SK-N-SH (cell line): ENCODE measurements at regions not wholly inside any gene's neighbourhood (a gene's known extent, or its start where the extent isn't known, plus 50 kb on each side); places are given as distances from the start of the nearest gene placed in this dataset.

Source experiments
- EP300 ChIP-seq, 2 experiments: IDR thresholded peaks; 2 replicates each; pipeline versions ENCODE4 v1.4.0 to v1.6.1; 2012; ENCODE audit warnings: borderline replicate concordance in 1 of 2, low read depth in 1 of 2, low read length in 1 of 2
- FOSL2 ChIP-seq: IDR thresholded peaks from 2 replicates; pipeline ENCODE4 v1.4.0; 2012; ENCODE audit warnings: low read depth, mild to moderate bottlenecking, moderate library complexity, borderline replicate concordance
- FOXJ3 ChIP-seq: sonication (generic); formaldehyde crosslinking; IDR thresholded peaks from 2 replicates; pipeline ENCODE4 v1.5.1; 2020; ENCODE audit warnings: mild to moderate bottlenecking, missing genetic modification reagents
- MXI1 ChIP-seq: IDR thresholded peaks from 2 replicates; pipeline ENCODE4 v1.6.1; 2012; ENCODE audit warnings: mild to moderate bottlenecking, low read depth, low read length, improper control_type of control experiment
- YY1 ChIP-seq: IDR thresholded peaks from 2 replicates; pipeline ENCODE4 v1.4.0; 2012; ENCODE audit warnings: low read depth, mild to moderate bottlenecking
- TF ChIP-seq, protein P1 (sequence below): fragments of 200-600 bp; sonication (generic); IDR thresholded peaks from 2 replicates; pipeline ENCODE4 v1.6.1; 2017; ENCODE audit warnings: antibody characterized with exemption, mild to moderate bottlenecking, moderate library complexity
- TF ChIP-seq, protein P2 (sequence below): IDR thresholded peaks from 2 replicates; pipeline ENCODE4 v1.4.0; 2012; ENCODE audit warnings: low read depth
- TF ChIP-seq, protein P3 (sequence below): fragments of 150-350 bp; IDR thresholded peaks from 2 replicates; pipeline ENCODE4 v1.6.1; 2017; ENCODE audit warnings: antibody characterized with exemption, low read length, low read depth, borderline replicate concordance
- TF ChIP-seq, protein P4 (sequence below): IDR thresholded peaks from 2 replicates; pipeline ENCODE4; 2012

DNA sequence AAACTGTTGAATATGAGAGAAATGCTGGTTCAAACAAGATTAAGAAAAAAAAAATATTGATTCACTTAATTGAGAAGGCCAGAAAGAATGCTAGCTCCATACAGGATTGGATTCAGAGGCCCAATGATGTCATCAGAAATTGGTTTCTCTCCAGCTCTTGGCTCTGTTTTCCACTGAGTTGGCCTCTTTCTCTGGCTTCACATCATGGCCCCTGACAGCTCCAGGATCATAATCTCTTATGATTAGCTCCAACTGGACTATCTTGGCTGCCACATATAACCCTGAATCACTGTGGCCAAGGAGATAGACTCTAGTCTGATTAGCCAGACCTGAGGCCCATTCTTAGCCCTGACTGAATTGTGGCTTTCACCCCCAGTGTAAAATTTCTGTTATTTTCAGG, 244.7 kb upstream of the GRAMD2B start:
- TF ChIP-seq YY1 (no peak), FOSL2 (no peak), FOXJ3 (no peak), MXI1 (no peak), EP300 (IDR thresholded peaks at IDR 0.05; ENCODE audit: borderline replicate concordance in 1 of 2, low read depth in 1 of 2, low read length in 1 of 2) (peak in 1 of 2 experiments; percentile 42; a peak in 1 of 4 replicates)
- TF ChIP-seq, protein P1, sequence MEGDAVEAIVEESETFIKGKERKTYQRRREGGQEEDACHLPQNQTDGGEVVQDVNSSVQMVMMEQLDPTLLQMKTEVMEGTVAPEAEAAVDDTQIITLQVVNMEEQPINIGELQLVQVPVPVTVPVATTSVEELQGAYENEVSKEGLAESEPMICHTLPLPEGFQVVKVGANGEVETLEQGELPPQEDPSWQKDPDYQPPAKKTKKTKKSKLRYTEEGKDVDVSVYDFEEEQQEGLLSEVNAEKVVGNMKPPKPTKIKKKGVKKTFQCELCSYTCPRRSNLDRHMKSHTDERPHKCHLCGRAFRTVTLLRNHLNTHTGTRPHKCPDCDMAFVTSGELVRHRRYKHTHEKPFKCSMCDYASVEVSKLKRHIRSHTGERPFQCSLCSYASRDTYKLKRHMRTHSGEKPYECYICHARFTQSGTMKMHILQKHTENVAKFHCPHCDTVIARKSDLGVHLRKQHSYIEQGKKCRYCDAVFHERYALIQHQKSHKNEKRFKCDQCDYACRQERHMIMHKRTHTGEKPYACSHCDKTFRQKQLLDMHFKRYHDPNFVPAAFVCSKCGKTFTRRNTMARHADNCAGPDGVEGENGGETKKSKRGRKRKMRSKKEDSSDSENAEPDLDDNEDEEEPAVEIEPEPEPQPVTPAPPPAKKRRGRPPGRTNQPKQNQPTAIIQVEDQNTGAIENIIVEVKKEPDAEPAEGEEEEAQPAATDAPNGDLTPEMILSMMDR, result no peak
- TF ChIP-seq, protein P2, sequence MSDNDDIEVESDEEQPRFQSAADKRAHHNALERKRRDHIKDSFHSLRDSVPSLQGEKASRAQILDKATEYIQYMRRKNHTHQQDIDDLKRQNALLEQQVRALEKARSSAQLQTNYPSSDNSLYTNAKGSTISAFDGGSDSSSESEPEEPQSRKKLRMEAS, result no peak
- TF ChIP-seq, protein P3, sequence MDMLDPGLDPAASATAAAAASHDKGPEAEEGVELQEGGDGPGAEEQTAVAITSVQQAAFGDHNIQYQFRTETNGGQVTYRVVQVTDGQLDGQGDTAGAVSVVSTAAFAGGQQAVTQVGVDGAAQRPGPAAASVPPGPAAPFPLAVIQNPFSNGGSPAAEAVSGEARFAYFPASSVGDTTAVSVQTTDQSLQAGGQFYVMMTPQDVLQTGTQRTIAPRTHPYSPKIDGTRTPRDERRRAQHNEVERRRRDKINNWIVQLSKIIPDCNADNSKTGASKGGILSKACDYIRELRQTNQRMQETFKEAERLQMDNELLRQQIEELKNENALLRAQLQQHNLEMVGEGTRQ, result no peak
- TF ChIP-seq, protein P4, sequence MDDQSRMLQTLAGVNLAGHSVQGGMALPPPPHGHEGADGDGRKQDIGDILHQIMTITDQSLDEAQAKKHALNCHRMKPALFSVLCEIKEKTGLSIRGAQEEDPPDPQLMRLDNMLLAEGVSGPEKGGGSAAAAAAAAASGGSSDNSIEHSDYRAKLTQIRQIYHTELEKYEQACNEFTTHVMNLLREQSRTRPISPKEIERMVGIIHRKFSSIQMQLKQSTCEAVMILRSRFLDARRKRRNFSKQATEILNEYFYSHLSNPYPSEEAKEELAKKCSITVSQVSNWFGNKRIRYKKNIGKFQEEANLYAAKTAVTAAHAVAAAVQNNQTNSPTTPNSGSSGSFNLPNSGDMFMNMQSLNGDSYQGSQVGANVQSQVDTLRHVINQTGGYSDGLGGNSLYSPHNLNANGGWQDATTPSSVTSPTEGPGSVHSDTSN, result peak; percentile 66
